H9 (cell line): ENCODE measurements at regions not wholly inside any gene's neighbourhood (a gene's known extent, or its start where the extent isn't known, plus 50 kb on each side); places are given as distances from the start of the nearest gene placed in this dataset.

ENCODE experiments used
- DNase-seq: peaks from one replicate; pipeline ENCODE4 v3.0.0-alpha.2; 2017
- H2AFZ ChIP-seq: one replicate; pipeline ENCODE4 v1.6.1; 2013; ENCODE audit warnings: mild to moderate bottlenecking, low read length, control low read depth, moderate library complexity
- H2AK5ac ChIP-seq: 2 replicates; pipeline ENCODE4 v1.6.1; 2013; ENCODE audit warnings: low read length, control low read depth, mixed read lengths; ENCODE audit not compliant: insufficient read length
- H2BK120ac ChIP-seq: one replicate; pipeline ENCODE4 v1.6.1; 2013; ENCODE audit warnings: low read depth, mild to moderate bottlenecking, low read length, control low read depth, inconsistent platforms; ENCODE audit not compliant: poor library complexity, severe bottlenecking
- H2BK12ac ChIP-seq: 2 replicates; pipeline ENCODE4 v1.6.1; 2013; ENCODE audit warnings: low read length, control low read depth, mixed read lengths, low read depth; ENCODE audit not compliant: insufficient read length
- H2BK15ac ChIP-seq: 2 replicates; pipeline ENCODE4 v1.6.1; 2013; ENCODE audit warnings: low read depth, low read length, control low read depth
- H2BK20ac ChIP-seq: one replicate; pipeline ENCODE4 v1.6.1; 2013; ENCODE audit warnings: low read depth, mild to moderate bottlenecking, low read length, control low read depth, inconsistent platforms; ENCODE audit not compliant: poor library complexity, severe bottlenecking
- H2BK5ac ChIP-seq: 2 replicates; pipeline ENCODE4 v1.6.1; 2013; ENCODE audit warnings: low read length, control low read depth, mixed read lengths; ENCODE audit not compliant: insufficient read length
- H3K14ac ChIP-seq: 2 replicates; pipeline ENCODE4 v1.6.1; 2013; ENCODE audit warnings: low read length, control low read depth; ENCODE audit not compliant: insufficient read depth
- H3K18ac ChIP-seq: 2 replicates; pipeline ENCODE4 v1.6.1; 2013; ENCODE audit warnings: low read depth, mild to moderate bottlenecking, mixed read lengths, low read length, control low read depth; ENCODE audit not compliant: insufficient read length
- H3K23ac ChIP-seq: 2 replicates; pipeline ENCODE4 v1.6.1; 2013; ENCODE audit warnings: low read length, control low read depth, mixed read lengths, low read depth; ENCODE audit not compliant: insufficient read length
- H3K23me2 ChIP-seq: 2 replicates; pipeline ENCODE4 v1.6.1; 2013; ENCODE audit warnings: low read depth, mild to moderate bottlenecking, mixed read lengths, low read length, control low read depth; ENCODE audit not compliant: insufficient read length, poor library complexity, severe bottlenecking
- H3K27ac ChIP-seq: 2 replicates; pipeline ENCODE4 v1.5.1; 2013; ENCODE audit warnings: low read length, control low read depth, mixed read lengths, low read depth; ENCODE audit not compliant: insufficient read length
- H3K27me3 ChIP-seq: 2 replicates; pipeline ENCODE4 v1.6.1; 2013; ENCODE audit warnings: low read length, control low read depth, inconsistent platforms; ENCODE audit not compliant: insufficient read depth
- H3K4ac ChIP-seq: 2 replicates; pipeline ENCODE4 v1.6.1; 2013; ENCODE audit warnings: low read depth, mild to moderate bottlenecking, control low read depth, inconsistent platforms, low read length, moderate library complexity
- H3K4me1 ChIP-seq: 2 replicates; pipeline ENCODE4 v1.6.1; 2013; ENCODE audit warnings: low read length, control low read depth, inconsistent platforms; ENCODE audit not compliant: insufficient read depth
- H3K4me2 ChIP-seq: 2 replicates; pipeline ENCODE4 v1.6.1; 2013; ENCODE audit warnings: low read length, control low read depth, mixed read lengths; ENCODE audit not compliant: insufficient read length, insufficient read depth
- H3K56ac ChIP-seq: 2 replicates; pipeline ENCODE4 v1.6.1; 2013; ENCODE audit warnings: low read depth, mild to moderate bottlenecking, mixed read lengths, low read length, control low read depth; ENCODE audit not compliant: insufficient read length
- H3K79me1 ChIP-seq: 2 replicates; pipeline ENCODE4 v1.6.1; 2013; ENCODE audit warnings: low read depth, mild to moderate bottlenecking, moderate library complexity, low read length, control low read depth, inconsistent platforms; ENCODE audit not compliant: insufficient read depth, poor library complexity, severe bottlenecking
- H3K79me2 ChIP-seq: 2 replicates; pipeline ENCODE4 v1.6.1; 2013; ENCODE audit warnings: low read length, control low read depth, inconsistent platforms; ENCODE audit not compliant: insufficient read depth
- H3K9ac ChIP-seq: 2 replicates; pipeline ENCODE4 v1.6.1; 2013; ENCODE audit warnings: low read length, control low read depth, mixed read lengths; ENCODE audit not compliant: insufficient read length; ENCODE audit errors: extremely low read depth
- H3K9me3 ChIP-seq: one replicate; pipeline ENCODE4 v1.6.1; 2013; ENCODE audit warnings: low read depth, low read length, inconsistent platforms; ENCODE audit not compliant: control insufficient read depth
- H3T11ph ChIP-seq: one replicate; pipeline ENCODE4 v1.6.1; 2013; ENCODE audit warnings: mild to moderate bottlenecking, low read length, control low read depth, inconsistent platforms
- H4K20me1 ChIP-seq: one replicate; pipeline ENCODE4 v1.6.1; 2013; ENCODE audit not compliant: control insufficient read depth, insufficient read length, insufficient read depth
- H4K5ac ChIP-seq: 2 replicates; pipeline ENCODE4 v1.6.1; 2013; ENCODE audit warnings: low read depth, mild to moderate bottlenecking, mixed read lengths, low read length, control low read depth; ENCODE audit not compliant: insufficient read length
- H4K8ac ChIP-seq: replicated peaks from 2 replicates; pipeline ENCODE4 v1.6.1; 2013; ENCODE audit warnings: low read length, control low read depth, mixed read lengths, low read depth; ENCODE audit not compliant: insufficient read length
- H4K91ac ChIP-seq: 2 replicates; pipeline ENCODE4 v1.6.1; 2013; ENCODE audit warnings: low read depth, mild to moderate bottlenecking, moderate library complexity, mixed read lengths, low read length, control low read depth; ENCODE audit not compliant: insufficient read length
- H3K27ac Mint-ChIP-seq, 3 experiments: 2 replicates in 2 of 3; 3 replicates in 1 of 3; pipeline ENCODE4 v1.8.0; 2020 to 2021; ENCODE audit warnings: mixed read lengths in 3 of 3, mild to moderate bottlenecking in 1 of 3, moderate library complexity in 1 of 3
- H3K27me3 Mint-ChIP-seq: 2 replicates; pipeline ENCODE4 v1.8.0; 2021; ENCODE audit warnings: low read depth, mild to moderate bottlenecking, moderate library complexity, mixed read lengths
- H3K36me3 Mint-ChIP-seq, 3 experiments: 2 replicates in 2 of 3; 3 replicates in 1 of 3; pipeline ENCODE4 v1.8.0; 2020 to 2021; ENCODE audit warnings: low read depth in 3 of 3, mixed read lengths in 3 of 3; ENCODE audit not compliant: insufficient read depth in 1 of 3
- H3K4me1 Mint-ChIP-seq, 2 experiments: 2 replicates each; pipeline ENCODE4 v1.8.0; 2020; ENCODE audit warnings: mixed read lengths in 2 of 2
- H3K4me3 Mint-ChIP-seq, 2 experiments: 2 replicates in 1 of 2; 3 replicates in 1 of 2; pipeline ENCODE4 v1.8.0; 2020 to 2021; ENCODE audit warnings: mild to moderate bottlenecking in 2 of 2, mixed read lengths in 2 of 2, moderate library complexity in 1 of 2
- H3K9me3 Mint-ChIP-seq, 2 experiments: 2 replicates in 1 of 2; 3 replicates in 1 of 2; pipeline ENCODE4 v1.8.0; 2020; ENCODE audit warnings: mild to moderate bottlenecking in 2 of 2, mixed read lengths in 2 of 2, moderate library complexity in 1 of 2
- CTCF ChIP-seq: fragments of 200-600 bp; sonication (generic); conservative IDR thresholded peaks from 3 replicates; pipeline ENCODE4 v1.8.0; 2021; ENCODE audit warnings: antibody characterized with exemption, mild to moderate bottlenecking
- WGBS: extraction: QIAGEN DNeasy Blood & Tissue Kit; methylation state at CpG from one replicate; pipeline ENCODE4 v1.1.7; 2013; ENCODE audit warnings: missing lambda C conversion rate, low lambda C conversion rate, mixed read lengths; ENCODE audit not compliant: insufficient read length; ENCODE audit errors: extremely low coverage; 5-methylcytosine and 5-hydroxymethylcytosine counted together

GRCh38 chr4:125719987-125720386 lies 405.2 kb downstream of the FAT4 start:
- Histone ChIP-seq H3K23me2 (no peaks in the 10 kb centered on the region), H3K9me3 (no peaks in the 10 kb centered on the region), H2AFZ (no peak overlapping the region), H3K4me2 (no peak overlapping the region), H3K14ac (no peak overlapping the region), H2BK12ac (no peak overlapping the region), H4K20me1 (no peaks in the 10 kb centered on the region), H2AK5ac (no peak overlapping the region), H3K27ac (no peak overlapping the region), H4K91ac (no peak overlapping the region), H2BK5ac (no peak overlapping the region), H3K23ac (no peak overlapping the region), H2BK120ac (no peak overlapping the region), H3K27me3 (no peaks in the 10 kb centered on the region), H2BK20ac (no peak overlapping the region), H4K5ac (no peak overlapping the region), H3K9ac (no peak overlapping the region), H3K4ac (no peak overlapping the region), H2BK15ac (no peak overlapping the region), H3K18ac (no peak overlapping the region), H3K79me2 (no peaks in the 10 kb centered on the region), H3K56ac (no peak overlapping the region), H3K79me1 (no peaks in the 10 kb centered on the region), H3K4me1 (no peaks in the 10 kb centered on the region), H3T11ph (no peak overlapping the region), H4K8ac (no peak overlapping the region)
- no peak overlapping the region for H3K4me3 Mint-ChIP-seq
- no peak overlapping the region for H3K27ac Mint-ChIP-seq
- peaks cover 4 to 18% (median 5%) of the 10 kb centered on the region in 3 experiments; a peak in 4 of 7 replicates for H3K36me3 Mint-ChIP-seq
- no peaks in the 10 kb centered on the region for H3K27me3 Mint-ChIP-seq
- no peak for TF ChIP-seq CTCF
- no CpG with 5 or more reads among the region's 2 CpGs for WGBS
- H3K9me3 Mint-ChIP-seq: peaks cover 3 to 5% of the 10 kb centered on the region in 2 experiments; a peak in 2 of 5 replicates
- H3K4me1 Mint-ChIP-seq: peaks cover 4 to 7% of the 10 kb centered on the region in 2 experiments
- no peak for DNase-seq
